Caki2 (cell line): ENCODE measurements at regions not wholly inside any gene's neighbourhood (a gene's known extent, or its start where the extent isn't known, plus 50 kb on each side); places are given as distances from the start of the nearest gene placed in this dataset.
"Not testable (repeated sequence)": the region's sequence is repeated elsewhere in the genome, so short reads cannot be mapped to it uniquely, and the experiment has no call there.

Source experiments
- DNase-seq: peaks from one replicate; pipeline ENCODE4 v3.0.0-alpha.2; 2015; ENCODE audit warnings: low read depth
- in situ Hi-C: cut with HindIII; loops from 2 replicates; pipeline ENCODE4 v1.10.0; 2016; ENCODE audit warnings: low sequenced_read_pairs, low pct_unique_long_range_greater_than_20kb, mixed read lengths

DNA sequence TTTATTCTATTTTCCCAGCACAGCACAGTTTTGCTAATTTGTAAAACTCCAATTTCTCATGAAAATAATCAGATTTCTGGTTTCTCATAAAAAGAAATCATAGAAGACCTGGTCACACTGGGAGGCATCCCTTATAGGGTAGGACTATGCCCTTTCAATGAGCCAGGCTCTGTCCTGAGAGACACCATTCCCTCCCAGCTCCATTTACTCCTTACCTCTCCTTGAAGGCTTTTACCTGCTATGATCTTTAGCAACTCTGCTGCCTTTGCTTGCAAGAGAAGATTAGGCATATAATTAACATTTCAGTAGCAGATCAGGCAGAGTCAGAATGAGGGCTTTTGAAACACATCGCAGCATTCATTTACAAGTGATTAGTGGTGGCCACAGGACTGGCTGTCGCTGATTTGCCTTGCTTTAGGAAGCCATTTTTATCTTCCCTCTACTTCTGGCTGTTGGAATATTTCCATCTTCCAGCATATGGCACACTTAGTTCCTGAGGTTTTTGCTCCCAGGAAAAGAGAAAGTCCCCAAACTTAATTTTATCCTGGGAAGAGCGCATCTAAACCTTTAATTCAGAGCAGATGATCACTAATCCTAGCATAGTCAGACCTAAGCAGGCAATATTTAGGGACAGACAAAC lies 196.9 kb downstream of the SPATA31A1 start:
- in situ Hi-C loops, DNase-seq: not testable (repeated sequence)

DNA sequence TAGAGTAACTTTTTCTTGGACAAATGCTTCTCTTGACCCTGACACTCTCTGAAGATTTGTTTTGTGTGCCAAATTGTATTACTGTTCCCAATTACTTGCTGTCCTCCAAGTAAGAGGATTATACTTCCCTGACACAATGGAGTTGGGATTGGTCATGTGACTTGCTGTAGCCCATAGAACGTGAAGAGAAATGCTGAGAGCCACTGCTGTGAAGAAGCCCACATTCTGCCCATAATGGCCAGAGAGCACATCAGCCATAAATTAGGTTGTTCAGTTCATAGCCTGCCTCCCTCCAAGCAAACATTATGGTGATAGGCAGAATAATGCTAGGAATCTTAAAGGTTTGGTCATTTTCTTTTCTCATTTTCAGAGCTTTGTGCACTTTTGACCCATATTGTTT lies 198.9 kb downstream of the SPATA31A1 start:
- DNase-seq, in situ Hi-C loops: not testable (repeated sequence)

DNA sequence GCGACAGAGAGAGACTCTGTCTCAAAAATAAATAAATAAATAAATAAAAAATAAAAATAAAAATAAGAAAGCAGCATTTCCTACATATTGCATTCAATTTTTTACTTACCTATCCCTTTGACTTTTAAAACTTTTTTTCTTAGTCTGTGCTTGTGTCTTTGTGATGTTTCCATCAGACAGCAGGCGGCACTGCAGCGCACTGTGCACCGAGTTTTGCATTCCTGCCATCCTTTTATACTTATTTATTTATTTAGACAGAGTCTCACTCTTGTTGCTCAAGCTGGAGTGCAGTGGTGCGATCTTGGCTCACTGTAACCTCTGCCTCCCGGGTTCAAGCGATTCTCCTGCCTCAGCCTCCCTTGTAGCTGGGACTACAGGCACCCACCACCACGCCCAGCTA lies 203.9 kb downstream of the SPATA31A1 start:
- DNase-seq, in situ Hi-C loops: not testable (repeated sequence)

DNA sequence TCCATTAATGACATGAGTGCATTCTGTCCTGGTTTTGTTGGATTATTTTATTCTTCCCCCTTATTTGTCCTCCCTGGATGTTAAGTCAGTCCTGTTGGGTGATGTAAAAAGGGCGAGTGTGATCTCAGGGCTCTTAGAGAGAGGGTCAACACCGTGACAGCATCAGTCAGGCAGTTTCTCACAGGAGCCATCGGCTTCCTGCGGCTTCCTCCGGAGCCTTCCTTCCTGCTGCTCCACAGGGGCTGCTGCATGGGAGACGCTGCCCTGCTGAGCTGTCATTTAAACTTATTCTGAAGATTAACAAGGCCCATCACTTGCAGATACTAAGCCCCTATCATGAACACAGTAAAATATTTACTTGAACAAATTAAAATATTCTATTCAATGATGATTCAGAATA lies 211.3 kb downstream of the SPATA31A1 start:
- DNase-seq, in situ Hi-C loops: not testable (repeated sequence)

DNA sequence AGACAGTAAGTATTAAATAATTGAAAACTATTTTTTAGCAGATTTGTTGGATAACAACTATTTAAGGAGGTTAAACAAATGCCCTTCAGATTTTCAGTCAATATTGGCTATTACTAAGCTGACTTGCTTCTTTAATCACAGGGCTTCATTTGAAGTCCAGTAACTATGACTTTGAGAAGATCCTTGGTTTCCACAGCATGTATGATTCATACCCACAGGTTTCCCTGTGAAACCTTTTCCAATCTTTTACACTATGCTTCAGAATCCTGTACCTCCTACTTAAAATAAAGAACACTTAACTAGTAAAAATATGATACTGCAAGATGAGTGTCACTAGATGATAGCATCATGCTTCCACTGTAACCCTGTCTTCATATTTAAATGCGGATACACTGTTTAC lies 211.9 kb downstream of the SPATA31A1 start:
- in situ Hi-C loops, DNase-seq: not testable (repeated sequence)

DNA sequence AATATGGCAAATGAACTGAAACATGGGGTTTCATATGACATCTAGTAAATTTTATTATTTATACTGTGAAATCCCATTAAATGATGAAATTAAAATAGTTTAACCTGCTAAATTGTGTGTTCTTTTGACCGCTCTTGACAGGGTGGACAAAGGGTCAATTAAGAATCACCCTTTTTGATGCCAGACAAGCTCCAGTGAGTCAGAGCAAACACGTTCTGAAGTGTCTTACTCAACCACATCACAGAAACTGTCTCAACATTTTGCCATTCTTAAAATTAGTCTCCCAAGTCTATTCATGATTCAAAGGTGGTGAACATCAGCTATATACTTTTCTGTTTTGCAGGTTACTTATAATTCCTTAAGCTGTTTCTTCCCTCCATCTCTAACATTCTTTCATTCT lies 213.4 kb downstream of the SPATA31A1 start:
- in situ Hi-C loops, DNase-seq: not testable (repeated sequence)

DNA sequence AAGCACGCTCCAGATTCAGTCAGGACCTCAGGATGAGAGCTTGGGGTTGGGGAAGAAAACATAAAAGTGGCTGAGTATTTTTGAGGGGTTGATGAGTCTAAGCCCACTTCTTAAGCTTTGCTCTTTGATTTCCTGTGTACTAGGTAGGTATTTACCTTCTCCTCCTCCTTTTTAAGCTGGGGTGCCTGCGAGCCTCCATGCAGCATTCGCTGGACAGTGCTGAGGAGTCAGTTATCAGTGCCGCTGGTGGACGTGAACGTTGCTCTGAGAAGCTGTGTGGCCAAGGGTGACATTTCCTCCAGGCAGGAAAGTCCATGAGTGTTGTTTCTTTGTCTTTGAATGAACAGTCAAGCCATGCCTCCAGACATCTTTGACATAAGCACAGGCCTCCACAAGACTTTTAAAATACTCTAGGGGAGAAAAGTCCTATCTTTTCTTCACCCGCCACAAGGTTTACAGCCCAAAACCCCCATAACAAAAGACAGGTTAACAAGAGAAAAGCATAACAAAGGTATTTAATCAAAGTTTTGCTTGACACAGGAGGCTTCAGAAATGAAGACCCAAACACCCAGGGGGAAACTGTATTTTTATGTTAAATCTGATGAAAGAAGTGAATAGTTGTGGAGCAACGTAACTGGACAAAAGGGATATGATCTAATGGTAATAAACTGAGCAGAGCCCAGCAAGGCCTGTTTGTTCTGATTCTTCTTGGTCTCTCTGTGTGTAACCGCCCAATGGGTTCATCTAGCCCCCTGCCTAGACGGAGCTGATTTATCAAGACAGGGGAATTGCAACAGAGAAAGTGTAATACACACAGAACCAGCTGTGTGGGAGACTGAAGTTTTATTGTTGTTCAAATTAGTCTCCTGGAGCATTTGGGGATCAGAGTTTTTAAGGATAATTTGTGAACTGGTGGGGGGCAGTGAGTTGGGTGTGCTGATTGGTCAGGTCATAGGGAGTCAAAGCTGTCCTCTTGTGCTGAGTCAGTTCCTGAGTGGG lies 217.9 kb downstream of the SPATA31A1 start:
- in situ Hi-C loops, DNase-seq: not testable (repeated sequence)

DNA sequence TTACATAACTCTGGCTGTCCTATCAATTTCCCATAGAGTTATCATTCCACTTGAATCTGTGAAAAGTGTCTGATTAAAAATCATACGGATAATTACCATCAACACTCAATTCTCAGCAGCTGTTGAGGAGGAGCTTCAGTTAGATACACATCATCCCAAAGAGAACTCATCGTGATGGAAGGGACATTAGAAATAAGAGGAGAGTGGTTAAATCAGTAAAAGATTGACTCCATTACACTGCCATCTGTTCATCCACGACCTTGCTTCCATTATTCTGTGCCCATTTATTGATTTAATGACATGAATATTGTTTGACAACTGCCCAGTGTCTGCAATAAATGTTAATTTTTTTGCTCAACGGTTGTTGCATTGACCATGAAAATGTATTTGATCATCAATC lies 223.5 kb downstream of the SPATA31A1 start:
- in situ Hi-C loops, DNase-seq: not testable (repeated sequence)

DNA sequence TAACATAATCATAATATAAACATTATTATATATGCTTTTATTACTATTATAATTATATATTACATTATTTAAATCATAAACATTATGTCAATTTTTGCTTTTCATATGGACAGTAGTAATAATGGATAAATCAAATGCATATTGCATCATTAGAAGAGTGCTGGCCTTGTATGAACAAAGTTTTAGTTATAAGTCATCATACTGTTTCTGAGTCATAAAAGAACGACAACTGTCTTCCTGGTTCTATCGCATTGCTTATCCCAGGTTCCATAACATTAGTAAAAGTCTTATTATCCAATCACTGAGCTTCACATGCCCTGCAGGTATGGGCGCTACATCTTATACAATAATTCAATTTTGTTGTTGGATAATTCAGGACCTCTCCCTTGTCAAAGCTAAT lies 225.8 kb downstream of the SPATA31A1 start:
- DNase-seq, in situ Hi-C loops: not testable (repeated sequence)

DNA sequence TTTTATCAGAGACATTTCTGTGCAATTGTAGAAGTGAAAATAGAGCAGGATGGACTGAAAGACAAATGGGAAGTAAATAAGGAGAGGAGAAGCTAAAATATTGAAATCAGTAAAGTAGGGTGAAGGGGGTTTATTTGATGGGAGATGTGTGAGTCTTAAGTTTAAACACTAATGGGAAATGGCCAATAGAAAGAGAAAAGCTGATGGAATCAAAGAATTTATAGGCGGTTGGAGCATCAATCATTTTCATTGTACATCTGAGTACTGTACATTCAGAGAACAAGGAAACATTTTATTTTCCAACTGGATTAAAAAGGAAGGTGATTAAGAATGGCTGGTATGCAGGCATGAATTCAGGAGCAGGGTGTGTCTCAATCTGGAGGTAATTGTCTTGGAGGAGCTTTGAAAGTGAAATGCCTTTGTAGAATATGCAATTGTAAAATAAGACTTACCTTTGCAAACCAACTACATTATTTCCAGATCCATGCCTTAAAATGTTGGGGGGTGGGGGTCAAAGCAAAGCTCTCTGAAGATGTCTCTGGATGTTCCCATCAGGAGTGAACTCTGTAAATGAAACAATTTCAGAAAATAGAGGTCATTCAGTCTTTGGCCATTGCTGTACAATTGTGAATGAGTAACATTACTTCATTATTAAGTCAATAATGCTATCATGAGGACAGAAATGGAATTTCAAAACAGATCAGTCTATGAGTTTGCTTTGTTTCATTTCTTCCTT lies 227.4 kb downstream of the SPATA31A1 start:
- peak; percentile 57 for DNase-seq
- in situ Hi-C loops, result not testable (repeated sequence)

DNA sequence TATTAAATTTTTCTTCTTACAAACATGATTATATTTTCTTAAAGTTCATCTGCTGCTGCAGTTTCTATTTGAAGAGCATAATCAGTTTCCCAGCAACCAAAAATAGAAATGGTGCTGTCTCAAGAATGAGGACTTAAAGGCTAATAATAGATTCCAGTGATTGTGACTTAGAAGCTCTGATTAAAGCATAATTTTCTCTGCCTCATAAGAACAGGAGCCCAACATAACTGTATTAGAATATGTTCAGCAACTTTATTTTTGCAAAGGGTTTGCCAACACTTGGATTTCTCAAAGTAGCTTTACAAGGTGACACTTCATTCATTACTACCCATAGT lies 227.9 kb downstream of the SPATA31A1 start:
- in situ Hi-C loops, DNase-seq: not testable (repeated sequence)

DNA sequence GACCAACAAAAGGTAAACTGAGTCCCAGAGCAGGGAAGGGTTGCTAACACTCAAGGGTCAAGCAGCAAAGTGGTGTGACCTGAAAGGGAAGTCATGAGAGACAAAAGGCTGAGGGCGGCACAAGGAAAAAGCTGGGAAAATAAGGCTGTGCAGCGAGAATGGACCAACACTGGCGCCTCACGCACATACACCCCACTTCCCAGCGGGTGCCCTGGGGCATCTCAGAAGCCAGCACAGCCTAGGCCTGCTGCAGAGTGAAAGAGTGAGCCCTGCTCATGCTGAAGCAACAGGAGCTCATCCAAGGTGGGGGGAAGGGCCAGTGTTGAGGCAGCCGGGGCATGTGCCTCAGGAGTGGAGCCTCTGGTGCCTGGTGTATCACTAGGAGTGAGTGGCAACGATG lies 229.8 kb downstream of the SPATA31A1 start:
- in situ Hi-C loops, DNase-seq: not testable (repeated sequence)

DNA sequence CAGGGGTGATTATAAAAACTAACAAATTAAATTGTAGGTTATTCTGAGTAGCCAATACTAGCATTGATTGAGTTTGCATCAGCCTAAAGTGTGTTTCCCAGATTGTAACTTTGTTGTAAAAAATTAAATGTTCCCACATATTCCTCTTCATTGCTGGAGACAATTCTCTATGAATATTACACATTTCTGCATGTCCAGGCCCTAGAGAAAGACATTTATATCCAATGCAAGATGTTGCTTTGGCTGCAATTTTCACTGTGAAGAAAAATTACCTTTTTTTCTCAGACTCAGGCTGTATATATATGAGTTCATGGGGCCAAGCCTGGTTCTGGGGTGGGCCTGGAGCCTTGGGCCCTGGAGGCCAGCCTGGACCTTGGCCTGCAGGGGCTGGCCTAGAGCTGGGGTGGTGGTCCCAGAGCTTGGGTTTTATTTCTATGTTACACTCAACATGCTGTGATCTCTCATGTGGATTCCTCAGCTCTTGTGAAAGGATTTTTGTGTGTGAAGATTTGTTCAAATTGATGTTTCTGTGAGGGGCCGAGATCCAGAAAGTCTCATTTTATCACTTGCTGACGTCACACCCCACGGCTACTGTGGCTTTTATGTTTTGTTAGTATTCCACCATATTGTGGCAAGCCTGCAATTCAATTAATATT lies 232.5 kb downstream of the SPATA31A1 start:
- DNase-seq, result no peak
- in situ Hi-C loops, result no loop called here

DNA sequence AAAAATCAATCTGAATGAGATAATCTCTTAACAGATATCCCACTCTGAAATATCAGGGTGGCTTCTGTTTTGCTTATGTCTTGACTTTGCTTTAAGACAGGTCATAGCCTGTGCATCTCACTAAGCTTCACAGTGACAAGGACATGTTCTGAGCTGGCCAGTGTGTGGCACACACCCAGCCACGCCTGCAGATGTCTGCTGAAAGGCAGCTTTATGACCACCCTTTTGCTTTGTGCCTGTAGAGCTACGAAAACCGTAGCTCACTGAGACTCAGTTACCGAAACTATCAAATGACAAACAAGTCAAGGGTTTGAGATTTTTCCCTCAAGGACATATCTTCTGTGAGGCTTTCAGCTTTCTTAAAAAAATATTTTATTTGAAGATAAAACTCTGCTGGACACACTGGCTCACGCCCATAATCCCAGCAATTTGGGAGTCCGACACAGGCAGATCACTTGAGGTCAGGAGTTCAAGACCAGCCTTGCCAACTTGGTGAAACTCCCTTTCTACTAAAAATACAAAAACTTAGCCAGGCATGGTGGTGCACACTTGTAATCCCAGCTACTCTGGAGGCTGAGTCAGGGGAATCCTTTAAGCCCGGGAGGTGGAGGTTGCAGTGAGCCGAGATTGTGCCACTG lies 233.2 kb downstream of the SPATA31A1 start:
- no peak for DNase-seq
- in situ Hi-C loops, result no loop called here

DNA sequence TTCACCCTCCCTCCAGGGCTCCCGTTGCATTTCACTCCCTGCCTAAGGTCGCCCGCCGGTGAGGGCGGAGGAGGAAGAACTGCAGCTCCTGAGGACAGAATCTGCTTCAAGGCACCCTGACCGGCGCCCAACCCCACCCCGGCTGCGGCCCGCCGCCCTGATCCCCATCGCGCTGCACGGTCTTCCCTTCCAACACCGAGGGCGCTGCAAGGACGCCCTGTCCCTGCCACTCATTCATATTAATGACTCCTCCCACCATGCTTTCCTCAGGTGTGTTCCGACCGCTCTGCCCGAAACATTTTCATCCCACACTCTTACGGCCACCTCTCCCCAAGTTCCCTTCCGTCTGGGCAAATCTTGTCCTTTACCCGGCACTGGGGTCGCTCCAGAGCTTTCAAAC lies 248.6 kb downstream of the SPATA31A1 start:
- in situ Hi-C loops, DNase-seq: not testable (repeated sequence)

DNA sequence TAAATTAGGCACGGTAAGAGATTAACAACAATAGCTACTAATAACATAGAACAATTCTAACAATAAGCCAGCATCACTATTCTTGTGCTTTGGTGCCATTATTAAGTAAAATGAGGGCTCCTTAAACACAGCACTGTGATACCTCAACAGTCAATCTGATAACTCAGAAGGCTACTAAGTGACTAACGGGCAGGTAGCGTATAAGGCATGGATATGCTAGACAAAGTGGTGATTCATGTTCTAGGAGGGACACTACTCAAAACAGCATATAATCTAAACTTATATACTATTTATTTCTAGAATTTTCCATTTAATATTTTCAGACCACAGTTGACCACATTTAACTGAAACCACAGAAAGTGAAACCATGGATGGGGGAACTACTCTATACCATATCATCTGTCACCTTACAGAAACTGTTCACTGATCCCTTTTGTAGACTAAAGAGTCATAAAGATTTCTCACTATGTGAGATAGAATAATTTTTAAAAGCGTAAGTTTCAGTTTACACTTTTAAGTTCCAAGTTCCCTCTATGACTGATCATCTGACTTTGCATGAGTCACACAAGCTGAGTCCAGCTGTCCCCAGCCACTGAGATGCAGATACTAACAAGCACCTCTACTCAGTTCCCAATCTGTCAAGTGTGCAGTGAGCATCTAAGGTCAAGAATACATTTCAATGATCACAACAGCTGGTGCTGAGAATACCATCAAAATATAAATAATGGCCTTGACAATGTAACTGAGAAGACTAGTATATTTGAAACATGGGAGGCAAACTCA lies 256.2 kb downstream of the SPATA31A1 start:
- in situ Hi-C loops, DNase-seq: not testable (repeated sequence)

DNA sequence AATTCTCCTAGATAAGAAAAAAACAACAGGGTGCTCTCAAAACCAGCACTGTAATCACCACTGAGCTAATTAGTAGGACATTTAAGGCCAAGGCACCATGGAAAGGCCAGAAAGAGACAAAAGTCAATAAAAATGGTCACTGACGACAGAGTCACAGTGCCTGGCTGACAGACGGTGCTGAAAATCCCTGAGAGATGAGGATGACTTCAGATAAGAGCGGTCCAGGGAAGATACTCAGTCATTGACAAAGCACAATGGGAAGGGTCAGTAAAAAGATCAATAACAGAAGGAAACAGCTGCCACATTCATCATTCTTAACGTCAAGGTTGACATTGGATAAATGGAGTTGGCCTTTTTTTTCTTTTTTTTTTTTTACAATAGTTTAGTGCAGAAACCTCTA lies 261.0 kb downstream of the SPATA31A1 start:
- in situ Hi-C loops, DNase-seq: not testable (repeated sequence)
